Retina (tissue), 1 donor: ENCODE measurements at regions not wholly inside any gene's neighbourhood (a gene's known extent, or its start where the extent isn't known, plus 50 kb on each side); places are given as distances from the start of the nearest gene placed in this dataset.
"Not testable (repeated sequence)": the region's sequence is repeated elsewhere in the genome, so short reads cannot be mapped to it uniquely, and the experiment has no call there.

Source experiments
- DNase-seq: peaks from one replicate; pipeline ENCODE4 v3.0.0-alpha.2; 2016

- DNase-seq, result no peak
These were observed 234.0 kb upstream of the RREB1 start for GRCh38 chr6:6873778-6874177.

GRCh38 chr6:6875818-6876470, 231.8 kb upstream of the RREB1 start:
- DNase-seq, result no peak

- DNase-seq, result not testable (repeated sequence)
These were observed 230.0 kb upstream of the RREB1 start for GRCh38 chr6:6877792-6878191.

GRCh38 chr6:6878887-6879585, 228.7 kb upstream of the RREB1 start:
- no peak for DNase-seq

- not testable (repeated sequence) for DNase-seq
These were observed 228.2 kb upstream of the RREB1 start for GRCh38 chr6:6879586-6879974.

GRCh38 chr6:6880745-6881437, 226.9 kb upstream of the RREB1 start:
- DNase-seq, result no peak

- DNase-seq, result no peak
These were observed 226.1 kb upstream of the RREB1 start for GRCh38 chr6:6881438-6882225.

- DNase-seq, result no peak
These were observed 225.2 kb upstream of the RREB1 start for GRCh38 chr6:6882592-6882991.

- no peak for DNase-seq
These were observed 224.8 kb upstream of the RREB1 start for GRCh38 chr6:6883011-6883410.

- no peak for DNase-seq
These were observed 223.6 kb upstream of the RREB1 start for GRCh38 chr6:6884193-6884627.

- no peak for DNase-seq
These were observed 222.8 kb upstream of the RREB1 start for GRCh38 chr6:6884916-6885315.

- no peak for DNase-seq
These were observed 222.1 kb upstream of the RREB1 start for GRCh38 chr6:6885521-6886170.

GRCh38 chr6:6886171-6886885, 221.4 kb upstream of the RREB1 start:
- DNase-seq, result no peak

- no peak for DNase-seq
These were observed 220.9 kb upstream of the RREB1 start for GRCh38 chr6:6886886-6887285.

- no peak for DNase-seq
These were observed 218.2 kb upstream of the RREB1 start for GRCh38 chr6:6889601-6890000.

- DNase-seq, result peak; percentile 30
These were observed 217.3 kb upstream of the RREB1 start for GRCh38 chr6:6890400-6890858.

GRCh38 chr6:6891125-6891721, 216.5 kb upstream of the RREB1 start:
- DNase-seq, result no peak

- DNase-seq, result no peak
These were observed 215.8 kb upstream of the RREB1 start for GRCh38 chr6:6891949-6892461.

- no peak for DNase-seq
These were observed 214.8 kb upstream of the RREB1 start for GRCh38 chr6:6892744-6893583.

GRCh38 chr6:6893701-6894100, 214.1 kb upstream of the RREB1 start:
- DNase-seq, result no peak
